ENCODE measurements at regions not wholly inside any gene's neighbourhood (a gene's known extent, or its start where the extent isn't known, plus 50 kb on each side); places are given as distances from the start of the nearest gene placed in this dataset.
"Not testable (repeated sequence)": the region's sequence is repeated elsewhere in the genome, so short reads cannot be mapped to it uniquely, and the experiment has no call there.

- not testable (repeated sequence) for DNase-seq (ENCODE audit: low read depth)
Measured at GRCh38 chr12:88714263-88714882, 134.1 kb upstream of the KITLG start.

- DNase-seq (ENCODE audit: low read depth) = no peak
Measured at GRCh38 chr12:88707800-88708199, 127.5 kb upstream of the KITLG start.

GRCh38 chr12:88706286-88706685 lies 126.0 kb upstream of the KITLG start:
- no peak for DNase-seq (ENCODE audit: low read depth)

GRCh38 chr12:88703790-88704189 lies 123.5 kb upstream of the KITLG start:
- no peak for DNase-seq (ENCODE audit: low read depth)

- DNase-seq (ENCODE audit: low read depth) = no peak
Measured at GRCh38 chr12:88698471-88698870, 118.2 kb upstream of the KITLG start.

GRCh38 chr12:88693837-88694445 lies 113.7 kb upstream of the KITLG start:
- no peak for DNase-seq (ENCODE audit: low read depth)

GRCh38 chr12:88691811-88692210 lies 111.5 kb upstream of the KITLG start:
- DNase-seq (ENCODE audit: low read depth) = no peak

- DNase-seq (ENCODE audit: low read depth) = no peak
Measured at GRCh38 chr12:88684610-88685009, 104.3 kb upstream of the KITLG start.

- DNase-seq (ENCODE audit: low read depth) = no peak
Measured at GRCh38 chr12:88684170-88684569, 103.9 kb upstream of the KITLG start.

GRCh38 chr12:88683628-88684027 lies 103.4 kb upstream of the KITLG start:
- no peak for DNase-seq (ENCODE audit: low read depth)

GRCh38 chr12:88681271-88681670 lies 101.0 kb upstream of the KITLG start:
- no peak for DNase-seq (ENCODE audit: low read depth)

- DNase-seq (ENCODE audit: low read depth) = no peak
Measured at GRCh38 chr12:88677464-88677863, 97.2 kb upstream of the KITLG start.

- not testable (repeated sequence) for DNase-seq (ENCODE audit: low read depth)
Measured at GRCh38 chr12:88667615-88668014, 87.3 kb upstream of the KITLG start.

GRCh38 chr12:88665071-88665470 lies 84.8 kb upstream of the KITLG start:
- DNase-seq (ENCODE audit: low read depth) = no peak

- no peak for DNase-seq (ENCODE audit: low read depth)
Measured at GRCh38 chr12:88662961-88663360, 82.7 kb upstream of the KITLG start.

GRCh38 chr12:88662093-88662492 lies 81.8 kb upstream of the KITLG start:
- DNase-seq (ENCODE audit: low read depth) = no peak

- no peak for DNase-seq (ENCODE audit: low read depth)
Measured at GRCh38 chr12:88658009-88658408, 77.7 kb upstream of the KITLG start.

- no peak for DNase-seq (ENCODE audit: low read depth)
Measured at GRCh38 chr12:88650715-88651114, 70.4 kb upstream of the KITLG start.

GRCh38 chr12:88648625-88649024 lies 68.4 kb upstream of the KITLG start:
- DNase-seq (ENCODE audit: low read depth) = no peak

- DNase-seq (ENCODE audit: low read depth) = no peak
Measured at GRCh38 chr12:88646824-88647223, 66.6 kb upstream of the KITLG start.

GRCh38 chr12:88645816-88646215 lies 65.5 kb upstream of the KITLG start:
- no peak for DNase-seq (ENCODE audit: low read depth)

- no peak for DNase-seq (ENCODE audit: low read depth)
Measured at GRCh38 chr12:88644946-88645702, 64.9 kb upstream of the KITLG start.

GRCh38 chr12:88643685-88644084 lies 63.4 kb upstream of the KITLG start:
- DNase-seq (ENCODE audit: low read depth) = no peak

All from forelimb muscle (tissue), 1 donor.